ENCODE measurements at regions not wholly inside any gene's neighbourhood (a gene's known extent, or its start where the extent isn't known, plus 50 kb on each side); places are given as distances from the start of the nearest gene placed in this dataset.

- TF ChIP-seq CTCF (IDR thresholded peaks at IDR 0.05), result no peak
- Mint-ChIP-seq H3K27ac (no peak overlapping the region), H3K9me3 (no peaks in the 10 kb centered on the region), H3K27me3 (ENCODE audit: low read depth, poor library complexity) (no peaks in the 10 kb centered on the region), H3K36me3 (ENCODE audit: low read depth) (no peaks in the 10 kb centered on the region), H3K4me3 (no peak overlapping the region), H3K4me1 (peaks cover 5% of the 10 kb centered on the region)
- DNase-seq, result no peak
Measured at GRCh38 chr7:84370114-84370513, 175.5 kb upstream of the SEMA3A start.

- no peak for TF ChIP-seq CTCF (IDR thresholded peaks at IDR 0.05)
- Mint-ChIP-seq H3K4me1 (peaks cover 5% of the 10 kb centered on the region), H3K27me3 (ENCODE audit: low read depth, poor library complexity) (no peaks in the 10 kb centered on the region), H3K9me3 (no peaks in the 10 kb centered on the region), H3K27ac (no peak overlapping the region), H3K4me3 (no peak overlapping the region), H3K36me3 (ENCODE audit: low read depth) (no peaks in the 10 kb centered on the region)
- DNase-seq, result no peak
Measured at GRCh38 chr7:84368122-84368521, 173.5 kb upstream of the SEMA3A start.

GRCh38 chr7:84364708-84365107, 170.1 kb upstream of the SEMA3A start:
- Mint-ChIP-seq H3K36me3 (ENCODE audit: low read depth) (no peaks in the 10 kb centered on the region), H3K27ac (no peak overlapping the region), H3K27me3 (ENCODE audit: low read depth, poor library complexity) (no peaks in the 10 kb centered on the region), H3K4me1 (no peaks in the 10 kb centered on the region), H3K9me3 (no peaks in the 10 kb centered on the region), H3K4me3 (no peak overlapping the region)
- no peak for TF ChIP-seq CTCF (IDR thresholded peaks at IDR 0.05)
- no peak for DNase-seq

- no peaks in the 10 kb centered on the region for H3K4me1 Mint-ChIP-seq
- DNase-seq, result no peak
- TF ChIP-seq CTCF (IDR thresholded peaks at IDR 0.05), result no peak
- H3K9me3 Mint-ChIP-seq, result peaks cover 2% of the 10 kb centered on the region
- H3K27ac Mint-ChIP-seq, result no peak overlapping the region
- no peak overlapping the region for H3K4me3 Mint-ChIP-seq
- H3K27me3 Mint-ChIP-seq (ENCODE audit: low read depth, poor library complexity), result no peaks in the 10 kb centered on the region
- no peaks in the 10 kb centered on the region for H3K36me3 Mint-ChIP-seq (ENCODE audit: low read depth)
Measured at GRCh38 chr7:84363741-84364140, 169.2 kb upstream of the SEMA3A start.

GRCh38 chr7:84362828-84363227, 168.2 kb upstream of the SEMA3A start:
- TF ChIP-seq CTCF (IDR thresholded peaks at IDR 0.05), result no peak
- DNase-seq, result no peak
- no peaks in the 10 kb centered on the region for H3K4me1 Mint-ChIP-seq
- no peak overlapping the region for H3K4me3 Mint-ChIP-seq
- peaks cover 11% of the 10 kb centered on the region for H3K9me3 Mint-ChIP-seq
- no peak overlapping the region for H3K27ac Mint-ChIP-seq
- H3K36me3 Mint-ChIP-seq (ENCODE audit: low read depth), result no peaks in the 10 kb centered on the region
- H3K27me3 Mint-ChIP-seq (ENCODE audit: low read depth, poor library complexity), result no peaks in the 10 kb centered on the region

- peaks cover 13% of the 10 kb centered on the region for H3K9me3 Mint-ChIP-seq
- TF ChIP-seq CTCF (IDR thresholded peaks at IDR 0.05), result no peak
- H3K4me3 Mint-ChIP-seq, result no peak overlapping the region
- no peaks in the 10 kb centered on the region for H3K4me1 Mint-ChIP-seq
- no peak for DNase-seq
- no peak overlapping the region for H3K27ac Mint-ChIP-seq
- no peaks in the 10 kb centered on the region for H3K27me3 Mint-ChIP-seq (ENCODE audit: low read depth, poor library complexity)
- no peaks in the 10 kb centered on the region for H3K36me3 Mint-ChIP-seq (ENCODE audit: low read depth)
Measured at GRCh38 chr7:84362360-84362759, 167.8 kb upstream of the SEMA3A start.

All from nephron progenitor cell (in vitro differentiated cells).